ENCODE measurements at regions not wholly inside any gene's neighbourhood (a gene's known extent, or its start where the extent isn't known, plus 50 kb on each side); places are given as distances from the start of the nearest gene placed in this dataset.

DNA sequence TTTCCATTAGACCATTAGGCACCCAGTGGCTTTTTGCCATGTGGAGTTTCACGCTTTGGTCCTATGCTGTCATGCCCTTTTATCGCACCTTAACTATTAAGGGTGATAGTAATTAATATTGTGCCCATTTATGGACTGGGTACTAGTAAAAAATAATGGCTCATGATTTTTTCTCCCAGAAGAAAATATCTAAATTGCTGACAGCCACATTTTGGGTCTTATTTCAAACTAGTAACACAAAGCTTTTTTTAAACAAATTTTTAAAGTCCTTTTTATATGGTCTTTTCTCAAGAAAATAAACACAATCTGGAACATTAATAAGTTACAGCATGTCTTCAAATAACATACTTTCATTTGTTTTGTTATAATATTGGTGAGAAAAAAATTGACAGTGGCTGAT is 179.7 kb downstream of the ANKRD7 start:
- TF ChIP-seq CTBP1 (IDR thresholded peaks at IDR 0.05; ENCODE audit: borderline replicate concordance) (no peak), FOXA1 (IDR thresholded peaks at IDR 0.05) (no peak), ARNT (IDR thresholded peaks at IDR 0.05) (no peak), TARDBP (IDR thresholded peaks at IDR 0.05) (no peak), L3MBTL2 (conservative IDR thresholded peaks at IDR 0.05) (no peak)
